ENCODE measurements at regions not wholly inside any gene's neighbourhood (a gene's known extent, or its start where the extent isn't known, plus 50 kb on each side); places are given as distances from the start of the nearest gene placed in this dataset.

DNA sequence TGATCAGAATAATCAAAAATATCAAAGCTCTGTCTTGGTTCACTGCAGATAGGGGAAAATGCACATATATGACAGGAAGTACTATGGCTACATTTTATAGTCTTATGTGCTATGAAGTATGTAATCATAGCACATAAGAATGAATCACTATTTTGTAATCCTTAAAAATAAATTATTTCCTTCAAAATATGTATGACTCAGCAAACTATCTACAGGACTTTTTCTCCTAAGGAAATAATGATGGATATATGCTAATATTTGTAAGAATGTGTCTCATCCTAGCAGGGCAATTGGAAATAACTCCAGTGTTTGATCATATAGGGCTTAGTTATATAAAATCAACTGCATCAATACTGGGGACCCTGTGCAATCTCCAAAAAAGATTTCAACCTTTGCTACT lies 85.1 kb downstream of the SLC24A2 start:
- TF ChIP-seq, protein P1, sequence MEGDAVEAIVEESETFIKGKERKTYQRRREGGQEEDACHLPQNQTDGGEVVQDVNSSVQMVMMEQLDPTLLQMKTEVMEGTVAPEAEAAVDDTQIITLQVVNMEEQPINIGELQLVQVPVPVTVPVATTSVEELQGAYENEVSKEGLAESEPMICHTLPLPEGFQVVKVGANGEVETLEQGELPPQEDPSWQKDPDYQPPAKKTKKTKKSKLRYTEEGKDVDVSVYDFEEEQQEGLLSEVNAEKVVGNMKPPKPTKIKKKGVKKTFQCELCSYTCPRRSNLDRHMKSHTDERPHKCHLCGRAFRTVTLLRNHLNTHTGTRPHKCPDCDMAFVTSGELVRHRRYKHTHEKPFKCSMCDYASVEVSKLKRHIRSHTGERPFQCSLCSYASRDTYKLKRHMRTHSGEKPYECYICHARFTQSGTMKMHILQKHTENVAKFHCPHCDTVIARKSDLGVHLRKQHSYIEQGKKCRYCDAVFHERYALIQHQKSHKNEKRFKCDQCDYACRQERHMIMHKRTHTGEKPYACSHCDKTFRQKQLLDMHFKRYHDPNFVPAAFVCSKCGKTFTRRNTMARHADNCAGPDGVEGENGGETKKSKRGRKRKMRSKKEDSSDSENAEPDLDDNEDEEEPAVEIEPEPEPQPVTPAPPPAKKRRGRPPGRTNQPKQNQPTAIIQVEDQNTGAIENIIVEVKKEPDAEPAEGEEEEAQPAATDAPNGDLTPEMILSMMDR (IDR thresholded peaks at IDR 0.05): no peak
- no peak for TF ChIP-seq POLR2A (IDR thresholded peaks at IDR 0.05)

All from Peyer's patch (tissue), 4 donors.